H1 (cell line): ENCODE measurements at regions not wholly inside any gene's neighbourhood (a gene's known extent, or its start where the extent isn't known, plus 50 kb on each side); places are given as distances from the start of the nearest gene placed in this dataset.

Source experiments
- ASH2L ChIP-seq: fragments of 200-600, 300-600 bp; sonication (generic); IDR thresholded peaks from one replicate; pipeline ENCODE4 v1.7.1; 2017; ENCODE audit warnings: low read length
- ATF2 ChIP-seq: IDR thresholded peaks from 2 replicates; pipeline ENCODE4 v1.6.1; 2012; ENCODE audit warnings: low read length, inconsistent platforms
- CBX5 ChIP-seq: fragments of 300-800, 300-1000 bp; sonication (generic); IDR thresholded peaks from 2 replicates; pipeline ENCODE4 v1.7.1; 2016; ENCODE audit warnings: antibody characterized with exemption, low read length, low read depth
- EP300 ChIP-seq, 2 experiments: IDR thresholded peaks; 1 replicate in 1 of 2; 2 replicates in 1 of 2; pipeline ENCODE4 v1.6.1; 2011 to 2012; ENCODE audit warnings: low read depth in 2 of 2, low read length in 2 of 2, mild to moderate bottlenecking in 2 of 2, borderline replicate concordance in 1 of 2, inconsistent platforms in 1 of 2, moderate library complexity in 1 of 2
- GTF2F1 ChIP-seq: IDR thresholded peaks from 2 replicates; pipeline ENCODE4 v1.6.1; 2012; ENCODE audit warnings: low read depth, low read length, improper control_type of control experiment, borderline replicate concordance
- KDM1A ChIP-seq: fragments of 200-600, 300-600 bp; sonication (generic); IDR thresholded peaks from 2 replicates; pipeline ENCODE4 v1.7.1; 2016; ENCODE audit warnings: mild to moderate bottlenecking, low read length, borderline replicate concordance
- YY1 ChIP-seq: IDR thresholded peaks from 2 replicates; pipeline ENCODE4 v1.6.1; 2011; ENCODE audit warnings: low read depth, mild to moderate bottlenecking, low read length

DNA sequence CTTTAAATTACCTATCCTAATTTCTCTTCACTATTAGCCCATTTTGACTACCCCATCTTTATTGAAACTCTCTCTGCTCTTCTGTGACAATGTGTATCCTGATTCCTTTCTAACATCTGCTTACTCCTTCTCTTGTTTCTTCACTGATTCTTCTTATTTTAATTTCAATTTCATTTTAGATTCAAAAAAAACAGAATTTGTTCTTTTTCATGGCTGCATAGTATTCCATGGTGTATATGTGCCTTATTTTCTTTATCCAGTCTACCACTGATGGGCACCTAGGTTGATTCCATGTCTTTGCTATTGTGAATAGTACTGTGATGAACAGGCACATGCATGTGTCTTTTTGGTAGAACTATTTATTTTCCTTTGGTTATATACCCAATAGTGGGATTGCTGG lies 120.0 kb upstream of the VAMP7 start (continued):
- no peak for TF ChIP-seq ATF2
- no peak for TF ChIP-seq ASH2L
- TF ChIP-seq GTF2F1 = no peak
- no peak for TF ChIP-seq CBX5
- no peak for TF ChIP-seq YY1
- TF ChIP-seq EP300 (IDR thresholded peaks at IDR 0.05; ENCODE audit: borderline replicate concordance in 1 of 2, low read depth in 2 of 2, low read length in 2 of 2) = no peak
- TF ChIP-seq KDM1A = no peak
